Ramos (cell line): ENCODE measurements at regions not wholly inside any gene's neighbourhood (a gene's known extent, or its start where the extent isn't known, plus 50 kb on each side); places are given as distances from the start of the nearest gene placed in this dataset.

ENCODE experiments used
- in situ Hi-C: fragments of 300-500 bp; cut with MboI; formaldehyde crosslinking; loops from one replicate; pipeline ENCODE4 v1.14.3; 2022; ENCODE audit warnings: low sequenced_read_pairs; ENCODE audit not compliant: unreplicated experiment

DNA sequence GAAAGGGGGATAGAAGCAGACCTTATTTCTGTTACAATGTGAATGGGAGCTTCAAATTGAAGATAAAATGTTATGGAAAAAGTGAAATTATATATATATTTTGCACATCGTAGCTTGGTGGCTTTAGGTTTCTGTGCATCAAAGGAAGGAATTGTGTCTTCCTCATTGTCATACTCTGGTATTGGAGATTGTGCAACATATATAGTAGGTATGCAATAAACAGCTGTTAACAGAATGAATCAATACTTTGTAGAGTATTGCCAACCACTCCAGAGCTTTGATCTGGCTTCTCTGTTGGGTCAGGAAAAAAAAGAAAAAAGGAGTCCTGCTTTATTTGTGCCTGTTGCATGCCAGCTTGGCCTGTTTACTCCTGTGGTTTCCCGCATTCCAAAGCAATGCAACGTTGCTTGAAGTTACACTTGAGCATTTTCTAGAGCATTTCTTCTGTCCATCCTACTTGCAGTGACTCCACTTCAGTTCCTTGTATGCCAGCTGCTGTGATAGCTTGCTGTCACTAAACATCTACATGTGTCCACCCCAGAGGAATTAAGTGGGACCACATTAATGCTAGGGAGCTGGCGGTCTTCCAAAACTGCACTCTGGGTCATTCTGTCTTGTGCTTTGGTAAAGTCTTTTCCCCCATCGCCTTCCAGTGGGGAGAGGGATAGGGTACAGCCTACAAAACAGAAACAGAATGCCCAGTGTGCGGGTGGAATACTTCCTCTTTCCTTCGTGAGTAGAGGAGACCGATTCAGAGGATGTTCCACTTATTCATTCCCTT lies 62.0 kb upstream of the MEF2C start:
- in situ Hi-C loops = no loop called here

DNA sequence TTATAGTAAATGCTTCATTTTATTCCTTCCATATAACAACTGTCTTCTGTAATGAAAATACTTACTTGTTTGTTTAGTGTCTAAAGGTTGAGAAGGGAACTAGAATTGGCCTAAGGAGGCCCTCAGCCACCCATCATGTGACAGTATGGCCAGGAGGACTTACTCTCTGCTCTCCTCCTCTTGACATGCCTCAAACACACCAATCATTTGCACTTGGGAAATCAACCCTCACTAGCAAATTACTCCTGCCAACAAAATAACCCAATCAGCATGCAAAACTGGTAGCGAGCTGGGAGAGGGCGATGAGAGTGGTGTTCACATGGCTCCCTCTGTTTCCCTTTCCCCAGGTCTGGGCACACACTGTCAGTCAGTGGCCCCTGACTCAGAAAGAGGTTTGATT lies 58.6 kb upstream of the MEF2C start:
- in situ Hi-C loops = no loop called here

DNA sequence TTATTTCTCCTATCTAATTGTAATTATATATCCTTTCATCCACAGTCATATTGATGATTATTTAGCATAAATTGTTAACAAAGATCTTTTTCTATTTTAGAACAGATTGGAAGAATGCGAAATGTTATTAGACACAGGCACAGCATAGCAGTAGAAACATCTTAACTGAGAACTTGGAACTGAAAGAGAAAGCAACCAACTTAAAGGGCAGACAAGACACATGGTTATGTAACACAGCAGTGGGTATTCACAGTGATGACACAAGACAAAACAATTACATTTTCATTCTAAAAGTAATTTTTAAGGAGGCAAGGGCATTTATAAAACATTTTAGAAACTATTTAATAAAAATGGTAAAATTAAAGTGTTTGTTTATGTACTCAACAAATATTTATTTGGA lies 57.7 kb upstream of the MEF2C start:
- in situ Hi-C loops = no loop called here

DNA sequence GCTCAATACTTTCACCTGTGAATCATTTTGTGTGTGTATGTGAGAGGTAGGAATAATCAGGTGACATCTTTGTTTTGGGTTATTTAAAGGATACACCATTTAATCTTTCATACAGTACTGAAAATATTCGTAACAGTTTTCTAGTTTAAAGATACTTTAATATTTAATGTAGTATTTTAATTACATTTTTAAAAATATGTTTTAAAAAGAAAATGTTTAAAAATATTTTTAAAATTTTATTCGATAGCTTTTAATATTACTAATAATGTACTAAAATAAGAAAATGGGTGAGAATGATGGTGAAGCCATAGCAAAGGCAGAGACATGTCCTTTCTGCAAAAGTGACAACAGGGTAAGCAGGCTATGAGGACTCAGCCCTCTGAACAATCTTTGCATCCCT lies 56.3 kb upstream of the MEF2C start:
- in situ Hi-C loops = no loop called here

DNA sequence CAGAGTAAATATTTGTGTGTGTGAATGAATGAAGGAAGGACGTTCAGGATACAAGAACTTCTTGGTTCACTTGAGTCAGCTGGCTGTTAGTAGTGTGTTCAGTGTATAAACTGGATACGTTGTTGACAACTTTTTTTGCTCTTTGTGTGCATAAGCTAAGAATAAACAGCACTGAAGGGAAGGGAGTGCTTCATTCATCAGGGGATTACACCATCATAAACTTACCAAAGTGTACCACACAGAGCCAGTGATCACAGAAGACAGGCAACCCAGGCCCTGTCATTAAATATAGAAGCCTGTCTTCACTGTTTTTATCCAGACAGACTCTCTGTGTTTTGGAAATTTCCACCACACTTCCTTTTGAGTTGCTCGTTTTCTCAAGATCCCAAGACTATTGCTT lies 55.5 kb upstream of the MEF2C start:
- in situ Hi-C loops = no loop called here

DNA sequence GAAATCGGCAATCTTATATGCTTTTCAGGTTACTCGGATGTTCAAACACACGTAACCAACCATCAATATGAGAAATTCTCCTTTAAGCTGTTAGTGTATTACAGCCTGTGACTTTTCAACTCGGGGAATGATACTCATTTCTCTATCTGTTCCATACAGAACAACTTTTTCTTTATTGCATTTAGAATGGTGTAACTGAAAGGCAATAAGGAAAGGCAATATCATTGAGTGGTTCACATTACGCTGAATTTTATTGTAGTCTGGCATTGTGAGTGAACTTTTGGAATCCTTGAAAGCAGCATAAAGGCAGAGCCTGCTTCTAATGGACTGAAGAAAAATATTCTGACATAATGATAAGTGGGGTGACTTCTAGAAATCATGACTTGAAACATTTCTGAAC lies 54.4 kb upstream of the MEF2C start:
- in situ Hi-C loops = no loop called here

DNA sequence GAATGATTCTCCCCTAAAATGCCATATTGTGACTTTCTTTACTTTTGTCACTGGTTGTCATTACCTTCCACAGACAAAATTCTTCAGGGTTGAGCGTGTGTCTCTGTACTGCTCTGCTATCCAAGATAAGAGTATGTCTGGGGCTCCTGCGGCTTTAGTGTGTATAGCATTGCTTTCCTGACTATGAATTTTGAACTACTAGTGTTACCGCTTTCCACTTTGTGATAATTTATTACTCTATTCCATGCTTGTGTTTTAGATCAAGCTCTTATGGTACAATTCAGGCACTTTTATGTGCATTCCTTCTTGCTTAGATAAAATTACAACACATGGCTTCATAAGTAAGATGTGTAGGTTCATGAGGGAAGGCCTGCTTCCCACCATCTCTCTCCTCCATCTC lies 51.5 kb upstream of the MEF2C start:
- in situ Hi-C loops = no loop called here
